IPS-18a (cell line): ENCODE measurements at regions not wholly inside any gene's neighbourhood (a gene's known extent, or its start where the extent isn't known, plus 50 kb on each side); places are given as distances from the start of the nearest gene placed in this dataset.

Experiments used
- H3K27ac ChIP-seq: one replicate; pipeline ENCODE4 v1.5.1; 2013; ENCODE audit warnings: low read length
- H3K27me3 ChIP-seq: one replicate; pipeline ENCODE4 v1.6.1; 2013; ENCODE audit warnings: mild to moderate bottlenecking, low read length; ENCODE audit not compliant: control insufficient read depth, insufficient read depth
- H3K36me3 ChIP-seq: one replicate; pipeline ENCODE4 v1.6.1; 2013; ENCODE audit warnings: low read depth, low read length; ENCODE audit not compliant: control insufficient read depth
- H3K4me1 ChIP-seq: one replicate; pipeline ENCODE4 v1.6.1; 2013; ENCODE audit warnings: low read depth, low read length; ENCODE audit not compliant: control insufficient read depth
- H3K4me3 ChIP-seq: one replicate; pipeline ENCODE4 v1.5.1; 2013; ENCODE audit warnings: low read length
- H3K9ac ChIP-seq: one replicate; pipeline ENCODE4 v1.6.1; 2013; ENCODE audit warnings: mild to moderate bottlenecking, low read length, moderate library complexity
- H3K9me3 ChIP-seq: one replicate; pipeline ENCODE4 v1.6.1; 2013; ENCODE audit warnings: low read depth, low read length; ENCODE audit not compliant: control insufficient read depth

- no peak overlapping the region for H3K9ac ChIP-seq
- H3K4me1 ChIP-seq, result no peaks in the 10 kb centered on the region
- no peak overlapping the region for H3K4me3 ChIP-seq
- no peak overlapping the region for H3K27ac ChIP-seq
- H3K36me3 ChIP-seq, result no peaks in the 10 kb centered on the region
- H3K27me3 ChIP-seq, result no peaks in the 10 kb centered on the region
- no peaks in the 10 kb centered on the region for H3K9me3 ChIP-seq
These were observed 374.8 kb downstream of the SEMA3D start for GRCh38 chr7:84812021-84812420.

GRCh38 chr7:84811362-84811761, 375.5 kb downstream of the SEMA3D start:
- Histone ChIP-seq H3K9ac (no peak overlapping the region), H3K4me3 (no peak overlapping the region), H3K27ac (no peak overlapping the region), H3K9me3 (no peaks in the 10 kb centered on the region), H3K4me1 (no peaks in the 10 kb centered on the region), H3K36me3 (no peaks in the 10 kb centered on the region), H3K27me3 (no peaks in the 10 kb centered on the region)

GRCh38 chr7:84809877-84810276, 377.0 kb downstream of the SEMA3D start:
- Histone ChIP-seq H3K4me1 (no peaks in the 10 kb centered on the region), H3K27ac (no peak overlapping the region), H3K27me3 (no peaks in the 10 kb centered on the region), H3K36me3 (no peaks in the 10 kb centered on the region), H3K9ac (no peak overlapping the region), H3K4me3 (no peak overlapping the region), H3K9me3 (no peaks in the 10 kb centered on the region)

DNA sequence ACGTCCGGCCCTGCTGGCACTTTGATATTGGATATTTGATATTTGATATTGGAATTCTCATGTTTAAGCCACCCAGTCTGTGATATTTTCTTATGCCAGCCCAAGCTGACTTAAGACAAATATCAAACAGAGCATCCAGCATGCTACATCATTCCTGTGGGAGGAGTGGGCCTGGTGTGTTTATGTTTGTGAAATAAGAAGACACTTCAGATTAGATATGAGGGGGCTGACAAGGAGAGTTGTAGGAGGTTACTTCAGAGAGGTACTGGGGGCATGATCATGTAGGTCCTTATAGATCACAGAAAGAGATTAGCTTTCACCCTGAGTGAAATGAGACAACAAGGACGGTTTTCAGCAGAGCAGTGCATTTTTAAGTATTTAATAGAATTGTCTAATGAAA, 382.9 kb downstream of the SEMA3D start:
- Histone ChIP-seq H3K27ac (no peak overlapping the region), H3K36me3 (no peaks in the 10 kb centered on the region), H3K27me3 (no peaks in the 10 kb centered on the region), H3K9ac (no peak overlapping the region), H3K9me3 (no peaks in the 10 kb centered on the region), H3K4me3 (no peak overlapping the region), H3K4me1 (no peaks in the 10 kb centered on the region)

DNA sequence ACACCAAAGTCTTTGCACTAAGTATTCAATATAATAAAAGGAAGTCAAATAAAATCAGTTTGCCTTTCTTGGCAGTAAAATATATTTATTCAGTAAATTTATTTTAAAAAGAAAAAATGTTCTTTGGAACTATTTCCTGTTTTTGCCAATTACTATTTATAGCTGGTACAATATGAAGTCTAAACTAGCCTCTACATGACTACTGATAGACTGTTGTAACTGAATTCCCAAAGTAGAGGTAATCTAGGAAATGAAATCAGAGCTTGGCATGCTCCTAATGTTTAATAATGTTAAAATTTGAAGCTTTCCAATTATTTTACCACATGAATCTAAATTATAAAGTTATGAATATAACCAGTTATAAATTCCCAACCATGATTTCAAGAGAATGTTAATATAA, 385.5 kb downstream of the SEMA3D start:
- H3K36me3 ChIP-seq, result no peaks in the 10 kb centered on the region
- H3K4me1 ChIP-seq, result no peaks in the 10 kb centered on the region
- H3K27ac ChIP-seq, result no peak overlapping the region
- no peak overlapping the region for H3K4me3 ChIP-seq
- H3K9me3 ChIP-seq, result no peaks in the 10 kb centered on the region
- no peak overlapping the region for H3K9ac ChIP-seq
- no peaks in the 10 kb centered on the region for H3K27me3 ChIP-seq

GRCh38 chr7:84800846-84801245, 386.0 kb downstream of the SEMA3D start:
- Histone ChIP-seq H3K4me3 (no peak overlapping the region), H3K27ac (no peak overlapping the region), H3K9ac (no peak overlapping the region), H3K9me3 (no peaks in the 10 kb centered on the region), H3K36me3 (no peaks in the 10 kb centered on the region), H3K4me1 (no peaks in the 10 kb centered on the region), H3K27me3 (no peaks in the 10 kb centered on the region)

DNA sequence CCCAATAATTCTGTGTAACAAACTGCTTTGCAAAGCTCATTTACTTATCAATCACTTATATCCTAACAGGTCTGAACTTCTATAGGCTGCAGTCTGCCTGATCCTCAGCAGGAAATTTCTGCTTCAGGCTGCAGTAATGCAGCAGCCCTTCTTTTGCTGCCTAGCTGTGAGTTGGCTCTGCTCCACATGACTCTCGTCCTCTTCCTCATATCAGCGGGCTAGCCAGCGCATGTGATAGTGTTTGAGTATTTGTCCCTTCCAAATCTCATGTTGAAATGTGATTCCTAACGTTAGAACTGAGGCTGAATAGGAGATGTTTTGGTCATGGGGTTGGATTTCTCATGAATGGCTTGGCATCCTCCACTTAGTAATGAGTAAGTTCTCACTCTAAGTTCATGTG, 387.8 kb downstream of the SEMA3D start:
- H3K9ac ChIP-seq, result no peak overlapping the region
- H3K4me3 ChIP-seq, result no peak overlapping the region
- H3K27me3 ChIP-seq, result no peaks in the 10 kb centered on the region
- no peaks in the 10 kb centered on the region for H3K9me3 ChIP-seq
- no peaks in the 10 kb centered on the region for H3K36me3 ChIP-seq
- H3K27ac ChIP-seq, result no peak overlapping the region
- no peaks in the 10 kb centered on the region for H3K4me1 ChIP-seq

GRCh38 chr7:84792231-84792893, 394.5 kb downstream of the SEMA3D start:
- no peaks in the 10 kb centered on the region for H3K9me3 ChIP-seq
- H3K9ac ChIP-seq, result no peak overlapping the region
- no peaks in the 10 kb centered on the region for H3K36me3 ChIP-seq
- H3K27ac ChIP-seq, result no peak overlapping the region
- H3K27me3 ChIP-seq, result no peaks in the 10 kb centered on the region
- no peak overlapping the region for H3K4me3 ChIP-seq
- no peaks in the 10 kb centered on the region for H3K4me1 ChIP-seq

DNA sequence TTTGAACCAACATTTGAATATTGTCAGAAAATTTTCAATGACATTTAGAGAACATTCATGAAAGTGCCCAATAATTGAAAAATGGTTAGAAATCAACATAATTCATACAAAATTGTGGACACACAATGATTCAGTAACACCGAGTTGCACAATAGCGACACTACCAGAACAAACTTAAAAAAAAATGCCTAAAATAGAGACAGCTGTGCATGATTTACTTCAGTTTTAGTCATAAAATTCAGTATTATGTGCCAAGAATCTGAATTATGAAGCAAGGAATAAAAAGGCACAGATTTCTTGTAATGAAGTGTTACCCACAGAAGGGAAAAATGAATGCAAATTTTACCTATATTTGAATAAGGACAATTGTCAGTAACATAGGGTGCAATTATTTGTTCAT, 396.0 kb downstream of the SEMA3D start:
- H3K27ac ChIP-seq, result no peak overlapping the region
- no peak overlapping the region for H3K4me3 ChIP-seq
- H3K4me1 ChIP-seq, result no peaks in the 10 kb centered on the region
- no peaks in the 10 kb centered on the region for H3K9me3 ChIP-seq
- no peaks in the 10 kb centered on the region for H3K27me3 ChIP-seq
- H3K9ac ChIP-seq, result no peak overlapping the region
- no peaks in the 10 kb centered on the region for H3K36me3 ChIP-seq

GRCh38 chr7:84786073-84786472, 400.8 kb downstream of the SEMA3D start:
- no peak overlapping the region for H3K9ac ChIP-seq
- H3K4me1 ChIP-seq, result peaks cover 6% of the 10 kb centered on the region

GRCh38 chr7:84784450-84784849, 402.4 kb downstream of the SEMA3D start:
- H3K9ac ChIP-seq, result no peak overlapping the region
- no peak overlapping the region for H3K4me3 ChIP-seq
- no peak overlapping the region for H3K27ac ChIP-seq
- H3K4me1 ChIP-seq, result peaks cover 6% of the 10 kb centered on the region
- H3K27me3 ChIP-seq, result no peaks in the 10 kb centered on the region
- no peaks in the 10 kb centered on the region for H3K9me3 ChIP-seq
- H3K36me3 ChIP-seq, result no peaks in the 10 kb centered on the region

More at GRCh38 chr7:84786073-84786472, 400.8 kb downstream of the SEMA3D start:
- Histone ChIP-seq H3K27ac (no peak overlapping the region), H3K9me3 (no peaks in the 10 kb centered on the region), H3K36me3 (no peaks in the 10 kb centered on the region), H3K4me3 (no peak overlapping the region), H3K27me3 (no peaks in the 10 kb centered on the region)

DNA sequence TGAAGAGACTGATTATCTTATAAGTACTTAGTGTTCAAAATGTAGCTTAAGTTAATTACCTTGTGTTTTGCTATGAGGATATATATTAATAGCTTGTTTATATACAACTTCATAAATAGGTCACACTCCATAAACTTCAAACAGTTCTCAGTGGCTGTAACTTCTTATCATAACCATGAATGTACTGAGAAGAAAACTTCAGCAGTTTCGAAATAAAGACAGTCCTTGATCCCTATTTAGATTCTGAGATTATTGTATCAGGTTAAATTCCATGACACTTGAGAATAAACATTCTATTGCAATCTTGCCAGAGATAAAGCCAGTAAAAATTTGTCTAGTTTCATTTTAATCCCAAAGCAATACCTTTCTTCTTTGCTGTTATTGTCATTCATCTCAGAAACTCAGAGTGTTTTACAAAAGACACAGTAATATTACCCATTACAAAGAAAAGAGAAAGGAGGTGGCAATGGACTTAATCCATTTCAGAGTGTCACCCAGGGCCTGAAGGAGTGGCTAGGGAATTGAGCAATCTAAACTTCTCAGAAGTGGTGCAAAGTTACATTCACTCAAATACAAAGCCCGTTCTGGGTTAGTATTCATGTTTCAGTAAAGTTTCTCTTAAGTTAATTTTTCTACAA, 403.6 kb downstream of the SEMA3D start:
- Histone ChIP-seq H3K27me3 (no peaks in the 10 kb centered on the region), H3K4me3 (no peak overlapping the region), H3K9me3 (no peaks in the 10 kb centered on the region), H3K4me1 (peaks cover 6% of the 10 kb centered on the region), H3K27ac (no peak overlapping the region), H3K36me3 (no peaks in the 10 kb centered on the region), H3K9ac (no peak overlapping the region)
